ENCODE measurements at regions not wholly inside any gene's neighbourhood (a gene's known extent, or its start where the extent isn't known, plus 50 kb on each side); places are given as distances from the start of the nearest gene placed in this dataset.

DNA sequence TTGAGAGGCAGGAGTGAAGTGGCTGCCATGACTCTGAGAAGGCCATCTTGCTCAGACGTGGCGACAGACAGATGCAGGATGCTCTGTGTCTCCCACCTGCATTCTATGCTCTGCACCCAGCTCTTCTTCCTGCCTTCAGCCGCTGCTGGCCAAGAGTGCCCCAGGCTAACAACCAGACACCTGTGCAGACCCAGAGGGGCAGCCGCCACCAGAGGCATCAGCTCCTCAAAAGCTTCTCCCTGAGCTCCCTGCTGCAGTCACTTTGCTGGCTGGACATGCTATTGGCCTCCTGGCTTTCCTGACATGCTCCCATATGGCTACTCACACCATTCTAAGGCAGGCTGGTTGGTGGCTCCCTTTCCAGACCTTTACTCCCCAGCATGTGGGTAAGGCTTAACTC lies 70.6 kb upstream of the GRB10 start:
- no peak for TF ChIP-seq EZH2phosphoT487 (IDR thresholded peaks at IDR 0.05; ENCODE audit: borderline replicate concordance, low read depth)
- TF ChIP-seq, protein P1, sequence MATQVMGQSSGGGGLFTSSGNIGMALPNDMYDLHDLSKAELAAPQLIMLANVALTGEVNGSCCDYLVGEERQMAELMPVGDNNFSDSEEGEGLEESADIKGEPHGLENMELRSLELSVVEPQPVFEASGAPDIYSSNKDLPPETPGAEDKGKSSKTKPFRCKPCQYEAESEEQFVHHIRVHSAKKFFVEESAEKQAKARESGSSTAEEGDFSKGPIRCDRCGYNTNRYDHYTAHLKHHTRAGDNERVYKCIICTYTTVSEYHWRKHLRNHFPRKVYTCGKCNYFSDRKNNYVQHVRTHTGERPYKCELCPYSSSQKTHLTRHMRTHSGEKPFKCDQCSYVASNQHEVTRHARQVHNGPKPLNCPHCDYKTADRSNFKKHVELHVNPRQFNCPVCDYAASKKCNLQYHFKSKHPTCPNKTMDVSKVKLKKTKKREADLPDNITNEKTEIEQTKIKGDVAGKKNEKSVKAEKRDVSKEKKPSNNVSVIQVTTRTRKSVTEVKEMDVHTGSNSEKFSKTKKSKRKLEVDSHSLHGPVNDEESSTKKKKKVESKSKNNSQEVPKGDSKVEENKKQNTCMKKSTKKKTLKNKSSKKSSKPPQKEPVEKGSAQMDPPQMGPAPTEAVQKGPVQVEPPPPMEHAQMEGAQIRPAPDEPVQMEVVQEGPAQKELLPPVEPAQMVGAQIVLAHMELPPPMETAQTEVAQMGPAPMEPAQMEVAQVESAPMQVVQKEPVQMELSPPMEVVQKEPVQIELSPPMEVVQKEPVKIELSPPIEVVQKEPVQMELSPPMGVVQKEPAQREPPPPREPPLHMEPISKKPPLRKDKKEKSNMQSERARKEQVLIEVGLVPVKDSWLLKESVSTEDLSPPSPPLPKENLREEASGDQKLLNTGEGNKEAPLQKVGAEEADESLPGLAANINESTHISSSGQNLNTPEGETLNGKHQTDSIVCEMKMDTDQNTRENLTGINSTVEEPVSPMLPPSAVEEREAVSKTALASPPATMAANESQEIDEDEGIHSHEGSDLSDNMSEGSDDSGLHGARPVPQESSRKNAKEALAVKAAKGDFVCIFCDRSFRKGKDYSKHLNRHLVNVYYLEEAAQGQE (IDR thresholded peaks at IDR 0.05; ENCODE audit: low read depth, low read length), result no peak
- TF ChIP-seq, protein P2, sequence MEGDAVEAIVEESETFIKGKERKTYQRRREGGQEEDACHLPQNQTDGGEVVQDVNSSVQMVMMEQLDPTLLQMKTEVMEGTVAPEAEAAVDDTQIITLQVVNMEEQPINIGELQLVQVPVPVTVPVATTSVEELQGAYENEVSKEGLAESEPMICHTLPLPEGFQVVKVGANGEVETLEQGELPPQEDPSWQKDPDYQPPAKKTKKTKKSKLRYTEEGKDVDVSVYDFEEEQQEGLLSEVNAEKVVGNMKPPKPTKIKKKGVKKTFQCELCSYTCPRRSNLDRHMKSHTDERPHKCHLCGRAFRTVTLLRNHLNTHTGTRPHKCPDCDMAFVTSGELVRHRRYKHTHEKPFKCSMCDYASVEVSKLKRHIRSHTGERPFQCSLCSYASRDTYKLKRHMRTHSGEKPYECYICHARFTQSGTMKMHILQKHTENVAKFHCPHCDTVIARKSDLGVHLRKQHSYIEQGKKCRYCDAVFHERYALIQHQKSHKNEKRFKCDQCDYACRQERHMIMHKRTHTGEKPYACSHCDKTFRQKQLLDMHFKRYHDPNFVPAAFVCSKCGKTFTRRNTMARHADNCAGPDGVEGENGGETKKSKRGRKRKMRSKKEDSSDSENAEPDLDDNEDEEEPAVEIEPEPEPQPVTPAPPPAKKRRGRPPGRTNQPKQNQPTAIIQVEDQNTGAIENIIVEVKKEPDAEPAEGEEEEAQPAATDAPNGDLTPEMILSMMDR (IDR thresholded peaks at IDR 0.05), result no peak
- TF ChIP-seq EP300 (IDR thresholded peaks at IDR 0.05; ENCODE audit: borderline replicate concordance in 1 of 2, low read depth in 1 of 2, low read length in 1 of 2), result no peak
- TF ChIP-seq, protein P3, sequence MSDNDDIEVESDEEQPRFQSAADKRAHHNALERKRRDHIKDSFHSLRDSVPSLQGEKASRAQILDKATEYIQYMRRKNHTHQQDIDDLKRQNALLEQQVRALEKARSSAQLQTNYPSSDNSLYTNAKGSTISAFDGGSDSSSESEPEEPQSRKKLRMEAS (IDR thresholded peaks at IDR 0.05; ENCODE audit: low read depth), result no peak
- TF ChIP-seq YY1 (IDR thresholded peaks at IDR 0.05; ENCODE audit: low read depth), result no peak

All from SK-N-SH (cell line).